Endodermal cell (in vitro differentiated cells): ENCODE measurements at regions not wholly inside any gene's neighbourhood (a gene's known extent, or its start where the extent isn't known, plus 50 kb on each side); places are given as distances from the start of the nearest gene placed in this dataset.

Experiments
- DNase-seq: peaks from one replicate; pipeline ENCODE4 v3.0.0-alpha.2; 2017
- H3K27ac ChIP-seq: 2 replicates; pipeline ENCODE4 v1.5.1; 2013; ENCODE audit warnings: mild to moderate bottlenecking, low read depth, low read length, moderate library complexity
- H3K27me3 ChIP-seq: 2 replicates; pipeline ENCODE4 v1.6.1; 2013; ENCODE audit warnings: mild to moderate bottlenecking, low read length, moderate library complexity; ENCODE audit not compliant: insufficient read depth, control insufficient read depth, poor library complexity, severe bottlenecking
- H3K36me3 ChIP-seq: 2 replicates; pipeline ENCODE4 v1.7.0; 2013; ENCODE audit warnings: mild to moderate bottlenecking, low read length, moderate library complexity; ENCODE audit not compliant: control insufficient read depth, insufficient read depth
- H3K4me1 ChIP-seq: one replicate; pipeline ENCODE4 v1.7.0; 2013; ENCODE audit warnings: low read length; ENCODE audit not compliant: control insufficient read depth, insufficient read depth
- H3K4me3 ChIP-seq: 2 replicates; pipeline ENCODE4 v1.5.1; 2013; ENCODE audit warnings: mild to moderate bottlenecking, low read length, moderate library complexity
- H3K9ac ChIP-seq: 2 replicates; pipeline ENCODE4 v1.6.1; 2013; ENCODE audit warnings: mild to moderate bottlenecking, low read length, moderate library complexity; ENCODE audit not compliant: poor library complexity, severe bottlenecking; ENCODE audit errors: extremely low read depth
- H3K9me3 ChIP-seq: 2 replicates; pipeline ENCODE4 v1.6.1; 2013; ENCODE audit warnings: mild to moderate bottlenecking, low read length, moderate library complexity; ENCODE audit not compliant: control insufficient read depth
- H3K27ac Mint-ChIP-seq: 2 replicates; pipeline ENCODE4 v1.8.0; 2020; ENCODE audit warnings: mixed read lengths
- H3K27me3 Mint-ChIP-seq: 2 replicates; pipeline ENCODE4 v1.8.0; 2021; ENCODE audit warnings: mild to moderate bottlenecking, mixed read lengths; ENCODE audit not compliant: insufficient read depth
- H3K36me3 Mint-ChIP-seq: 2 replicates; pipeline ENCODE4 v1.8.0; 2020; ENCODE audit warnings: low read depth, mixed read lengths
- H3K4me1 Mint-ChIP-seq: 2 replicates; pipeline ENCODE4 v1.8.0; 2020; ENCODE audit warnings: mixed read lengths
- H3K4me3 Mint-ChIP-seq: 2 replicates; pipeline ENCODE4 v1.8.0; 2020; ENCODE audit warnings: mild to moderate bottlenecking, moderate library complexity, mixed read lengths
- H3K9me3 Mint-ChIP-seq: 2 replicates; pipeline ENCODE4 v1.8.0; 2020; ENCODE audit warnings: mild to moderate bottlenecking, mixed read lengths
- CTCF ChIP-seq: fragments of 200-600 bp; sonication (generic); conservative IDR thresholded peaks from 2 replicates; pipeline ENCODE4 v1.5.0; 2021; ENCODE audit warnings: antibody characterized with exemption, mild to moderate bottlenecking
- WGBS, 2 experiments: methylation state at CpG; one replicate each; pipeline versions ENCODE4 v1.1.5 to v1.1.7; 2013; ENCODE audit warnings: missing lambda C conversion rate in 2 of 2, mixed read lengths in 1 of 2; ENCODE audit not compliant: insufficient coverage in 1 of 2, insufficient read length in 1 of 2; 5-methylcytosine and 5-hydroxymethylcytosine counted together

GRCh38 chr7:153130052-153130451 lies 370.5 kb downstream of the ACTR3B start:
- 34% methylated on average over 2 of the region's 2 CpGs; no CpG with 5 or more reads in 1 of the 2 experiments for WGBS, 2 experiments
- H3K36me3 Mint-ChIP-seq: no peaks in the 10 kb centered on the region
- H3K4me3 Mint-ChIP-seq: no peak overlapping the region
- H3K9ac ChIP-seq: no peak overlapping the region
- peaks cover 5% of the 10 kb centered on the region for H3K27me3 Mint-ChIP-seq
- no peaks in the 10 kb centered on the region for H3K27me3 ChIP-seq
- no peak overlapping the region for H3K27ac Mint-ChIP-seq
- peaks cover 5% of the 10 kb centered on the region for H3K4me1 Mint-ChIP-seq
- TF ChIP-seq CTCF: no peak
- no peak overlapping the region for H3K4me3 ChIP-seq
- H3K9me3 ChIP-seq: peaks cover 11% of the 10 kb centered on the region
- DNase-seq: no peak
- H3K36me3 ChIP-seq: no peaks in the 10 kb centered on the region
- no peaks in the 10 kb centered on the region for H3K4me1 ChIP-seq
- peaks cover 24% of the 10 kb centered on the region for H3K9me3 Mint-ChIP-seq
- no peak overlapping the region for H3K27ac ChIP-seq

- Mint-ChIP-seq H3K4me3 (no peak overlapping the region), H3K9me3 (peaks cover 13% of the 10 kb centered on the region), H3K36me3 (no peaks in the 10 kb centered on the region), H3K4me1 (peaks cover 6% of the 10 kb centered on the region), H3K27me3 (peaks cover 5% of the 10 kb centered on the region), H3K27ac (peak overlapping the region; percentile 74)
- no peak for TF ChIP-seq CTCF
- no peaks in the 10 kb centered on the region for H3K36me3 ChIP-seq
- H3K9ac ChIP-seq: no peak overlapping the region
- no peaks in the 10 kb centered on the region for H3K27me3 ChIP-seq
- no peak overlapping the region for H3K4me3 ChIP-seq
- 71 to 86% methylated on average over 7 to 8 of the region's 8 CpGs for WGBS, 2 experiments
- H3K27ac ChIP-seq: no peak overlapping the region
- H3K4me1 ChIP-seq: no peaks in the 10 kb centered on the region
- peaks cover 32% of the 10 kb centered on the region for H3K9me3 ChIP-seq
- peak; percentile 86 for DNase-seq
Measured at GRCh38 chr7:153151766-153152165, 392.2 kb downstream of the ACTR3B start.

GRCh38 chr7:153152801-153153422 lies 393.4 kb downstream of the ACTR3B start:
- Histone ChIP-seq H3K4me1 (no peaks in the 10 kb centered on the region), H3K27me3 (no peaks in the 10 kb centered on the region), H3K9ac (no peak overlapping the region), H3K4me3 (no peak overlapping the region), H3K9me3 (peaks cover 20% of the 10 kb centered on the region), H3K36me3 (no peaks in the 10 kb centered on the region), H3K27ac (no peak overlapping the region)
- Mint-ChIP-seq H3K36me3 (no peaks in the 10 kb centered on the region), H3K4me3 (no peak overlapping the region), H3K4me1 (peaks cover 6% of the 10 kb centered on the region), H3K27me3 (peaks cover 5% of the 10 kb centered on the region), H3K27ac (no peak overlapping the region), H3K9me3 (peaks cover 7% of the 10 kb centered on the region)
- no peak for DNase-seq
- no peak for TF ChIP-seq CTCF
- WGBS, 2 experiments: 52 to 68% methylated on average over 5 to 8 of the region's 8 CpGs
